ENCODE measurements at regions not wholly inside any gene's neighbourhood (a gene's known extent, or its start where the extent isn't known, plus 50 kb on each side); places are given as distances from the start of the nearest gene placed in this dataset.

DNA sequence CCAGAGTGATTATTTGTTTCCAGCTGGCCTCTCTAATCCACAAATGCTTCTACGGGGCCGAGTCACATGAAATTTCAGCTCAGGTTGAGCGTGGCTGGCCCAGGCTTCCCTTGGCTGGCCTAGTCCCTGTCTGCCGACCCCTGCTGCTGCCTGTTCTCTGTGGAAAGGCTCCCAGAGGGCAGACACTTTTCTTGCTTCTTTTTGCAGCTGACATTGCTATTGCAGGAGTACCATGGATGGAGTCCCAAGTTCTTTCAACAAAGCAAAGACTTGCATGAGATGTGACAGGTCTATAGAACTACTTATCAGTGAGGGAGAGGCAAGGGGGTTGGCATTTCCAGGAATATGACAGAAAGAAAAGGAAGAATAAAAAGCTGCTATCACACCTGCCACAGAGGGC, 287.4 kb upstream of the ARRDC3 start:
- no peaks in the 10 kb centered on the region for H3K9me3 ChIP-seq (ENCODE audit: low read length)
- H3K4me2 ChIP-seq (ENCODE audit: low read length), result no peak overlapping the region
- no peak overlapping the region for H3K9ac ChIP-seq (ENCODE audit: low read length)
- H3K9me2 ChIP-seq (ENCODE audit: low read depth, low read length), result no peaks in the 10 kb centered on the region
- H3K27ac ChIP-seq (ENCODE audit: low read depth, low read length, poor library complexity, severe bottlenecking), result no peak overlapping the region
- no peaks in the 10 kb centered on the region for H3F3A ChIP-seq (ENCODE audit: insufficient read depth, low read length)
- no peaks in the 10 kb centered on the region for H3K79me2 ChIP-seq (ENCODE audit: insufficient read depth, low read length)
- no peaks in the 10 kb centered on the region for H3K27me3 ChIP-seq (ENCODE audit: insufficient read depth, low read length)
- H3K4me3 ChIP-seq (ENCODE audit: low read depth, low read length, poor library complexity, severe bottlenecking), result no peak overlapping the region
- no peaks in the 10 kb centered on the region for H4K20me1 ChIP-seq (ENCODE audit: insufficient read depth, low read length)
- TF ChIP-seq EZH2 (IDR thresholded peaks at IDR 0.05; ENCODE audit: borderline replicate concordance, low read length), result no peak
- TF ChIP-seq, protein P1, sequence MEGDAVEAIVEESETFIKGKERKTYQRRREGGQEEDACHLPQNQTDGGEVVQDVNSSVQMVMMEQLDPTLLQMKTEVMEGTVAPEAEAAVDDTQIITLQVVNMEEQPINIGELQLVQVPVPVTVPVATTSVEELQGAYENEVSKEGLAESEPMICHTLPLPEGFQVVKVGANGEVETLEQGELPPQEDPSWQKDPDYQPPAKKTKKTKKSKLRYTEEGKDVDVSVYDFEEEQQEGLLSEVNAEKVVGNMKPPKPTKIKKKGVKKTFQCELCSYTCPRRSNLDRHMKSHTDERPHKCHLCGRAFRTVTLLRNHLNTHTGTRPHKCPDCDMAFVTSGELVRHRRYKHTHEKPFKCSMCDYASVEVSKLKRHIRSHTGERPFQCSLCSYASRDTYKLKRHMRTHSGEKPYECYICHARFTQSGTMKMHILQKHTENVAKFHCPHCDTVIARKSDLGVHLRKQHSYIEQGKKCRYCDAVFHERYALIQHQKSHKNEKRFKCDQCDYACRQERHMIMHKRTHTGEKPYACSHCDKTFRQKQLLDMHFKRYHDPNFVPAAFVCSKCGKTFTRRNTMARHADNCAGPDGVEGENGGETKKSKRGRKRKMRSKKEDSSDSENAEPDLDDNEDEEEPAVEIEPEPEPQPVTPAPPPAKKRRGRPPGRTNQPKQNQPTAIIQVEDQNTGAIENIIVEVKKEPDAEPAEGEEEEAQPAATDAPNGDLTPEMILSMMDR (IDR thresholded peaks at IDR 0.05; ENCODE audit: low read length), result no peak
- no peaks in the 10 kb centered on the region for H3K4me1 ChIP-seq (ENCODE audit: insufficient read depth, low read length, severe bottlenecking)
- no peaks in the 10 kb centered on the region for H3K36me3 ChIP-seq (ENCODE audit: insufficient read depth, low read length)
- no peak overlapping the region for H2AFZ ChIP-seq (ENCODE audit: low read length)

DNA sequence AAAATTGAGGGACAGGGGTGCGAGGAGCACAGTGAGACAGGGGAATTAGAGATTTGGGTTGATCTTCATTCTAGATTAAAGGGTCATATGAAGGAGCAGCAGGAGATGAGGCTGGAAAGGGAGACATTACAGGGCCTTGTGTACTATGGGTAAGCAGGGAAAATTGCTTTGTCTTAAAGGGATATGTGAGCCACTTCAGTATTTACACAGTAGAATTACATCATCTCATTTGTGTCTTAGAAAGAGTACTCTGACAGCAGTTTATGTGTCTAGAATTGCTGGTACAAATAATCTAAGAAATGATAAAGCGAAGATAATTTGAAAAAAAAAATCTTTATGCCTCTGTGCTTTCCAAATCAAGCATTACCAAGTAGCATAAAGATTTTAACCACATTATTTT, 287.0 kb upstream of the ARRDC3 start:
- no peak overlapping the region for H3K9ac ChIP-seq (ENCODE audit: low read length)
- no peak overlapping the region for H2AFZ ChIP-seq (ENCODE audit: low read length)
- TF ChIP-seq EZH2 (IDR thresholded peaks at IDR 0.05; ENCODE audit: borderline replicate concordance, low read length), result no peak
- TF ChIP-seq, protein P1 (IDR thresholded peaks at IDR 0.05; ENCODE audit: low read length), result no peak
- H3K4me2 ChIP-seq (ENCODE audit: low read length), result no peak overlapping the region
- H3K79me2 ChIP-seq (ENCODE audit: insufficient read depth, low read length), result no peaks in the 10 kb centered on the region
- H3K27me3 ChIP-seq (ENCODE audit: insufficient read depth, low read length), result no peaks in the 10 kb centered on the region
- H3F3A ChIP-seq (ENCODE audit: insufficient read depth, low read length), result no peaks in the 10 kb centered on the region
- H3K36me3 ChIP-seq (ENCODE audit: insufficient read depth, low read length), result no peaks in the 10 kb centered on the region
- no peak overlapping the region for H3K4me3 ChIP-seq (ENCODE audit: low read depth, low read length, poor library complexity, severe bottlenecking)
- H3K9me2 ChIP-seq (ENCODE audit: low read depth, low read length), result no peaks in the 10 kb centered on the region
- no peaks in the 10 kb centered on the region for H3K9me3 ChIP-seq (ENCODE audit: low read length)
- H3K27ac ChIP-seq (ENCODE audit: low read depth, low read length, poor library complexity, severe bottlenecking), result no peak overlapping the region
- no peaks in the 10 kb centered on the region for H3K4me1 ChIP-seq (ENCODE audit: insufficient read depth, low read length, severe bottlenecking)
- no peaks in the 10 kb centered on the region for H4K20me1 ChIP-seq (ENCODE audit: insufficient read depth, low read length)

DNA sequence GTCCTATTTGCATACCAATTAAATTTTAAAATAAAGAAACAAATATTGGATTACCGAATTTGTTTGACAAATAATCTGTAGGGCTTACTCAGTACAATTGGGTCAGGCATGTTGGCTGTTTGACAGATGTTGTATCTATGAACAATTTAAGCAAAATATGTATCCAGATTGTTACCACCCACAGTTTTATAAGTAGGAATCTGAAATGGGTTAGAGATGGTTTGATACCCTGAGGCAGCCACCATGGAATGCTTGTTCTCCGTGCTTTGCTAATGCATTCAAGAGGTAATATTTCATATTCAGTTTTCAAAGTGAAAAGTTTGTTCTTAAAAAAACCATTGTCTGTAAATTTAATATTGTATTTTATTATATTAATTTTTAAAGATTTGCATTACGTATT, 285.1 kb upstream of the ARRDC3 start:
- Histone ChIP-seq H3K9me2 (ENCODE audit: low read depth, low read length) (no peaks in the 10 kb centered on the region), H3K4me1 (ENCODE audit: insufficient read depth, low read length, severe bottlenecking) (no peaks in the 10 kb centered on the region), H3K36me3 (ENCODE audit: insufficient read depth, low read length) (no peaks in the 10 kb centered on the region), H3K4me2 (ENCODE audit: low read length) (no peak overlapping the region), H3K79me2 (ENCODE audit: insufficient read depth, low read length) (no peaks in the 10 kb centered on the region), H2AFZ (ENCODE audit: low read length) (no peak overlapping the region), H3K27ac (ENCODE audit: low read depth, low read length, poor library complexity, severe bottlenecking) (no peak overlapping the region), H3K9me3 (ENCODE audit: low read length) (no peaks in the 10 kb centered on the region), H3K9ac (ENCODE audit: low read length) (no peak overlapping the region), H3K27me3 (ENCODE audit: insufficient read depth, low read length) (no peaks in the 10 kb centered on the region), H3F3A (ENCODE audit: insufficient read depth, low read length) (no peaks in the 10 kb centered on the region), H3K4me3 (ENCODE audit: low read depth, low read length, poor library complexity, severe bottlenecking) (no peak overlapping the region), H4K20me1 (ENCODE audit: insufficient read depth, low read length) (no peaks in the 10 kb centered on the region)
- TF ChIP-seq EZH2 (IDR thresholded peaks at IDR 0.05; ENCODE audit: borderline replicate concordance, low read length), result no peak
- TF ChIP-seq, protein P1 (IDR thresholded peaks at IDR 0.05; ENCODE audit: low read length), result no peak

All from OCI-LY1 (cell line).